LNCaP clone FGC (cell line): ENCODE measurements at regions not wholly inside any gene's neighbourhood (a gene's known extent, or its start where the extent isn't known, plus 50 kb on each side); places are given as distances from the start of the nearest gene placed in this dataset.

Experiments
- DNase-seq: peaks from one replicate; pipeline ENCODE4 v3.0.0-alpha.2; 2011; ENCODE audit warnings: low read depth
- H3K4me3 ChIP-seq: 2 replicates; pipeline ENCODE4 v1.5.1; 2011; ENCODE audit warnings: mild to moderate bottlenecking, low read depth, low read length, control low read depth
- TF ChIP-seq, protein P1 (sequence below): IDR thresholded peaks from 2 replicates; pipeline ENCODE4 v1.5.1; 2012; ENCODE audit warnings: mild to moderate bottlenecking; ENCODE audit not compliant: control insufficient read depth, insufficient read depth; ENCODE audit errors: extremely low read depth

DNA sequence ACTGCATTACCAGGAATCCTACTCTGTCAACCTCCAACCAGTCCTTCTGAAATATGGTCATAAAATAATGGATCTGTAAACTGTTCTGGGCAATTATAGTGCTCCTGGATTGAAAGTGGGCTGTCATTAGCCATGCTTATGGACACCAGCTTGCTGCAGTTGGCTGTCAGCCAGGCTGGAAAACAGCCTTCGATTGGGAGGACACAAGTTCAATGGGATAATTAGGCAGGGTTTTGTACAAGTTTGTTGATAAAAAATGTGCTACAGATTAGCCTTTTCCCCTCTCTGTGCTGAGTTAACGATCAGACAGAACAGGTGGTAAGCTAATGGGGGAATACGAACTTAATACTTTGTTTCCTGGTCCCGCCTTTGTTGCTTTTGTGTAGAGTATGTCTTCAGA lies 413.9 kb downstream of the DUSP10 start:
- DNase-seq: no peak
- TF ChIP-seq, protein P1, sequence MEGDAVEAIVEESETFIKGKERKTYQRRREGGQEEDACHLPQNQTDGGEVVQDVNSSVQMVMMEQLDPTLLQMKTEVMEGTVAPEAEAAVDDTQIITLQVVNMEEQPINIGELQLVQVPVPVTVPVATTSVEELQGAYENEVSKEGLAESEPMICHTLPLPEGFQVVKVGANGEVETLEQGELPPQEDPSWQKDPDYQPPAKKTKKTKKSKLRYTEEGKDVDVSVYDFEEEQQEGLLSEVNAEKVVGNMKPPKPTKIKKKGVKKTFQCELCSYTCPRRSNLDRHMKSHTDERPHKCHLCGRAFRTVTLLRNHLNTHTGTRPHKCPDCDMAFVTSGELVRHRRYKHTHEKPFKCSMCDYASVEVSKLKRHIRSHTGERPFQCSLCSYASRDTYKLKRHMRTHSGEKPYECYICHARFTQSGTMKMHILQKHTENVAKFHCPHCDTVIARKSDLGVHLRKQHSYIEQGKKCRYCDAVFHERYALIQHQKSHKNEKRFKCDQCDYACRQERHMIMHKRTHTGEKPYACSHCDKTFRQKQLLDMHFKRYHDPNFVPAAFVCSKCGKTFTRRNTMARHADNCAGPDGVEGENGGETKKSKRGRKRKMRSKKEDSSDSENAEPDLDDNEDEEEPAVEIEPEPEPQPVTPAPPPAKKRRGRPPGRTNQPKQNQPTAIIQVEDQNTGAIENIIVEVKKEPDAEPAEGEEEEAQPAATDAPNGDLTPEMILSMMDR: no peak

DNA sequence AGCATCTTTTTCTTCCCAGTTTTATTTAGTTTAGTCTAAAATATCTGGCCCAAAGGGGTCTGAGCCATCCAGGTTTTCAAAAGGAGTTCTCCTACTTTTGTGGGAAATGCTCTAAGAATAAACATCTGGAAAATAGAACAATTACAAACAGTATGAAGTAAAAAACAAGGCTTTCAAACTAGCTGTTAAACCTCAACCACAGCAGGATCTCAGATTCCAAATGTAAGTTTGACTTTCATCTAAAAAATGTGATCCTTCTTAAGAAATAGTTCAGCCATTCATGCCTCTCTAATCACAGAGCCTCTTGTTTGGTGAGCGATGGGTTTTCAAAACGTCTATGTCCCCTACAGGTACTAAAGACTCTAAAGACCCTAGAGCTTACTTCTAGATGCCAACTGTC lies 413.5 kb downstream of the DUSP10 start:
- DNase-seq: no peak
- TF ChIP-seq, protein P1: no peak
- no peak overlapping the region for H3K4me3 ChIP-seq

More for the DNA sequence above, 413.9 kb downstream of the DUSP10 start:
- H3K4me3 ChIP-seq: no peak overlapping the region

DNA sequence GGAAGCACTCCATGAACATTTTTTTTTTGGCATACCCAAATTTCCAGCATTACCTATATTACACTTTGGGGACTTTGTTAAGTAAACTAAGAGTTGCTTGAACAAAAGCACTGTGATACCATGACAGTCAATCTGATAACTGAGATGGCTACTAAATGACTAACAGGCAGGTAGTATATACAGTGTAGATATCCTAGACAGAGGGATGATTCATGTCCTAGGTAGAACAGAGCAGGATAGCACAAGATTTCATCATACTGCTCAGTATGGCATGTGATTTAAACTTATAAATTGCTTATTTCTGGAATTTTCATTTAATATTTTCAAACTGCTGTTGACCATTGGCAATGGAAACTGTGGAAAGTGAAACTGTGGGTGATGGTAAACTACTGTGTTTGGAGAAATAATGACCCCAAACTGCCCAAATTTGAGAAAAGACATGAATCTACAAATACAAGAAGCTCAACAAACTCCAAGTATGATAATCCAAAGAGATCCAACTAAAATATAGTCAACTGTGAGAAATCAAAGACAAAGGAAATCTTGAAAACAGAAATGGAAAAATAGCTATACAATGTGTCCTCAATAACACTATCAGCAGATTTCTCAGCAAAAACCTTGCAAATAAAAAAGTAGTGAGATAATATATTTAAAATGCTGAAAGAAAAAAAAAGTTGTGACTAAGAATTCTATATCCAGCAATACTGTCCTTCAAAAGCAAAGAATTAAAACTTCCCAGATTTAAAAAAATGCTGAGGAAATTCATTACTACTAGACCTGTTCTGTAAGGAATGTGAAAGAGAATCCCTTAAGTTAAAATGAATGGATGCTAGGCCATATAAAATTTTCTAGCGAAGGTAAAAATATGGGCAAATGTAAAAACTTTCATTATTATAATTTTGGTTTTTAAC lies 410.4 kb downstream of the DUSP10 start:
- TF ChIP-seq, protein P1: no peak

DNA sequence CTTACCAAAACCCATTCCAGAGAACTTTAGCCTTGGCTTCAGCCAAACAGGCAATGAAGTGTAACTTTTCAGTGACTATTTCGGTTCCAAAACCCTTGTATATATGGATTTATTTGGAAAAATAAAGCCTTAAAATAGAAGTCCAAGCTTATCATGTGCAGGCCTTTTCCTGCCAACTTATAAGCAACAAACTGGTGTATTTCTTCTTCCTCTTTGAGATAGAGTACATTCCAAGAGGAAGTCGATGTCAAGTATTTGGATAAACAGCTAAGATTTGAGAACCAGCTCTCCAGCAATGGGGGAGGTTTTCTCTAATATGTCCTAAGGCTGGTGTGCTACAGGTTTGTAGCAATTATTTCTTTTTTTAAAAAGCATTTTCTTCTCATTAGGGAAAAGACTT lies 407.8 kb downstream of the DUSP10 start:
- no peak for DNase-seq
- TF ChIP-seq, protein P1: no peak
- H3K4me3 ChIP-seq: no peak overlapping the region

More for the DNA sequence above, 410.4 kb downstream of the DUSP10 start:
- no peak for DNase-seq
- H3K4me3 ChIP-seq: no peak overlapping the region

GRCh38 chr1:221335161-221336101 lies 406.5 kb downstream of the DUSP10 start:
- no peak for DNase-seq
- H3K4me3 ChIP-seq: no peak overlapping the region
- TF ChIP-seq, protein P1: no peak

GRCh38 chr1:221336126-221336525 lies 405.8 kb downstream of the DUSP10 start:
- TF ChIP-seq, protein P1: no peak
- no peak for DNase-seq
- H3K4me3 ChIP-seq: no peak overlapping the region
